SK-N-SH treated with all-trans-retinoic acid at 6 μM for 48 hours (cell line): ENCODE measurements at regions not wholly inside any gene's neighbourhood (a gene's known extent, or its start where the extent isn't known, plus 50 kb on each side); places are given as distances from the start of the nearest gene placed in this dataset.

Experiments used
- ATAC-seq: fragments of 200-7000 bp; cut with Tn5 transposase; 3 replicates; pipeline ENCODE4 v1.9.1; 2020; ENCODE audit warnings: mild to moderate bottlenecking, moderate library complexity
- ARNTL ChIP-seq: fragments of 450-650 bp; formaldehyde crosslinking; IDR thresholded peaks from 2 replicates; pipeline ENCODE4 v1.5.0; 2020; ENCODE audit warnings: low read depth, mild to moderate bottlenecking, moderate library complexity, borderline replicate concordance
- BACH2 ChIP-seq: fragments of 250-450 bp; sonication (Bioruptor Pico); IDR thresholded peaks from 2 replicates; pipeline ENCODE4 v1.9.0; 2021; ENCODE audit warnings: mild to moderate bottlenecking, borderline replicate concordance
- CREB5 ChIP-seq: fragments of 250-450 bp; sonication (Bioruptor Pico); IDR thresholded peaks from 2 replicates; pipeline ENCODE4 v1.5.1; 2020; ENCODE audit warnings: low read depth, mild to moderate bottlenecking, moderate library complexity
- CSDC2 ChIP-seq: fragments of 250-450 bp; sonication (Bioruptor Pico); IDR thresholded peaks from 2 replicates; pipeline ENCODE4 v1.5.0; 2020; ENCODE audit warnings: mild to moderate bottlenecking, moderate library complexity
- ESRRG ChIP-seq: fragments of 250-450 bp; sonication (Bioruptor Pico); IDR thresholded peaks from 2 replicates; pipeline ENCODE4 v1.6.1; 2021; ENCODE audit warnings: mild to moderate bottlenecking
- GLIS3 ChIP-seq: fragments of 250-450 bp; sonication (Bioruptor Pico); IDR thresholded peaks from 2 replicates; pipeline ENCODE4 v1.5.0; 2020; ENCODE audit warnings: mild to moderate bottlenecking, moderate library complexity
- ISL1 ChIP-seq: fragments of 250-450 bp; sonication (Bioruptor Pico); IDR thresholded peaks from 2 replicates; pipeline ENCODE4 v2.1.2; 2022; ENCODE audit warnings: mild to moderate bottlenecking, moderate library complexity
- OSR1 ChIP-seq: fragments of 250-450 bp; sonication (Bioruptor Pico); IDR thresholded peaks from 2 replicates; pipeline ENCODE4 v1.8.0; 2022; ENCODE audit warnings: moderate library complexity, mild to moderate bottlenecking, inconsistent platforms
- POU6F1 ChIP-seq: fragments of 250-450 bp; sonication (Bioruptor Pico); IDR thresholded peaks from 2 replicates; pipeline ENCODE4 v1.8.0; 2021; ENCODE audit warnings: low read depth, mild to moderate bottlenecking, moderate library complexity, borderline replicate concordance
- PPARA ChIP-seq: fragments of 250-450 bp; sonication (Bioruptor Pico); IDR thresholded peaks from 2 replicates; pipeline ENCODE4 v1.5.0; 2020; ENCODE audit warnings: mild to moderate bottlenecking, borderline replicate concordance
- RARB ChIP-seq: fragments of 250-450 bp; sonication (Bioruptor Pico); IDR thresholded peaks from 2 replicates; pipeline ENCODE4 v1.8.0; 2021; ENCODE audit warnings: mild to moderate bottlenecking, moderate library complexity
- SNAI2 ChIP-seq: fragments of 250-450 bp; sonication (Bioruptor Pico); IDR thresholded peaks from 2 replicates; pipeline ENCODE4 v1.5.0; 2020; ENCODE audit warnings: mild to moderate bottlenecking, moderate library complexity
- TCF4 ChIP-seq: fragments of 250-450 bp; sonication (Bioruptor Pico); IDR thresholded peaks from 2 replicates; pipeline ENCODE4 v1.8.0; 2021; ENCODE audit warnings: mild to moderate bottlenecking, moderate library complexity, borderline replicate concordance
- TOX ChIP-seq: fragments of 250-450 bp; sonication (Bioruptor Pico); IDR thresholded peaks from 2 replicates; pipeline ENCODE4 v1.8.0; 2021; ENCODE audit warnings: mild to moderate bottlenecking, moderate library complexity, borderline replicate concordance
- TSHZ2 ChIP-seq: fragments of 250-450 bp; sonication (Bioruptor Pico); IDR thresholded peaks from 2 replicates; pipeline ENCODE4 v1.5.0; 2020; ENCODE audit warnings: mild to moderate bottlenecking, moderate library complexity
- ZC3H10 ChIP-seq: fragments of 250-450 bp; sonication (Bioruptor Pico); IDR thresholded peaks from 2 replicates; pipeline ENCODE4 v1.5.1; 2021; ENCODE audit warnings: mild to moderate bottlenecking, moderate library complexity
- ZFP3 ChIP-seq: fragments of 250-450 bp; sonication (Bioruptor Pico); IDR thresholded peaks from 2 replicates; pipeline ENCODE4 v1.5.0; 2020; ENCODE audit warnings: mild to moderate bottlenecking, moderate library complexity
- ZNF565 ChIP-seq: fragments of 450-650 bp; formaldehyde crosslinking; conservative IDR thresholded peaks from 2 replicates; pipeline ENCODE4 v1.5.0; 2020; ENCODE audit warnings: low read depth, mild to moderate bottlenecking, moderate library complexity
- ZNF70 ChIP-seq: fragments of 450-650 bp; formaldehyde crosslinking; IDR thresholded peaks from 2 replicates; pipeline ENCODE4 v1.5.0; 2020; ENCODE audit warnings: mild to moderate bottlenecking, moderate library complexity
- ZNF8 ChIP-seq: fragments of 450-650 bp; formaldehyde crosslinking; IDR thresholded peaks from 2 replicates; pipeline ENCODE4 v1.5.0; 2020; ENCODE audit warnings: mild to moderate bottlenecking, moderate library complexity
- TF ChIP-seq, protein P1 (sequence below): fragments of 250-450 bp; sonication (Bioruptor Pico); IDR thresholded peaks from 2 replicates; pipeline ENCODE4 v1.8.0; 2020; ENCODE audit warnings: mild to moderate bottlenecking, moderate library complexity, borderline replicate concordance
- TF ChIP-seq, protein P2 (sequence below): fragments of 250-450 bp; sonication (Bioruptor Pico); IDR thresholded peaks from 2 replicates; pipeline ENCODE4 v1.5.1; 2021; ENCODE audit warnings: mild to moderate bottlenecking, moderate library complexity

- no peak for ATAC-seq
- TF ChIP-seq TOX (CRISPR knock-in tag) (no peak), BACH2 (CRISPR knock-in tag) (no peak), ZC3H10 (no peak), ZNF8 (no peak), ZNF70 (CRISPR knock-in tag) (no peak), ZNF565 (no peak), POU6F1 (CRISPR knock-in tag) (no peak), PPARA (CRISPR knock-in tag) (no peak), OSR1 (CRISPR knock-in tag) (no peak), ARNTL (CRISPR knock-in tag) (no peak), CSDC2 (no peak)
- TF ChIP-seq, protein P1, sequence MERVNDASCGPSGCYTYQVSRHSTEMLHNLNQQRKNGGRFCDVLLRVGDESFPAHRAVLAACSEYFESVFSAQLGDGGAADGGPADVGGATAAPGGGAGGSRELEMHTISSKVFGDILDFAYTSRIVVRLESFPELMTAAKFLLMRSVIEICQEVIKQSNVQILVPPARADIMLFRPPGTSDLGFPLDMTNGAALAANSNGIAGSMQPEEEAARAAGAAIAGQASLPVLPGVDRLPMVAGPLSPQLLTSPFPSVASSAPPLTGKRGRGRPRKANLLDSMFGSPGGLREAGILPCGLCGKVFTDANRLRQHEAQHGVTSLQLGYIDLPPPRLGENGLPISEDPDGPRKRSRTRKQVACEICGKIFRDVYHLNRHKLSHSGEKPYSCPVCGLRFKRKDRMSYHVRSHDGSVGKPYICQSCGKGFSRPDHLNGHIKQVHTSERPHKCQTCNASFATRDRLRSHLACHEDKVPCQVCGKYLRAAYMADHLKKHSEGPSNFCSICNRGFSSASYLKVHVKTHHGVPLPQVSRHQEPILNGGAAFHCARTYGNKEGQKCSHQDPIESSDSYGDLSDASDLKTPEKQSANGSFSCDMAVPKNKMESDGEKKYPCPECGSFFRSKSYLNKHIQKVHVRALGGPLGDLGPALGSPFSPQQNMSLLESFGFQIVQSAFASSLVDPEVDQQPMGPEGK (CRISPR knock-in tag), result no peak
- TF ChIP-seq, protein P2, sequence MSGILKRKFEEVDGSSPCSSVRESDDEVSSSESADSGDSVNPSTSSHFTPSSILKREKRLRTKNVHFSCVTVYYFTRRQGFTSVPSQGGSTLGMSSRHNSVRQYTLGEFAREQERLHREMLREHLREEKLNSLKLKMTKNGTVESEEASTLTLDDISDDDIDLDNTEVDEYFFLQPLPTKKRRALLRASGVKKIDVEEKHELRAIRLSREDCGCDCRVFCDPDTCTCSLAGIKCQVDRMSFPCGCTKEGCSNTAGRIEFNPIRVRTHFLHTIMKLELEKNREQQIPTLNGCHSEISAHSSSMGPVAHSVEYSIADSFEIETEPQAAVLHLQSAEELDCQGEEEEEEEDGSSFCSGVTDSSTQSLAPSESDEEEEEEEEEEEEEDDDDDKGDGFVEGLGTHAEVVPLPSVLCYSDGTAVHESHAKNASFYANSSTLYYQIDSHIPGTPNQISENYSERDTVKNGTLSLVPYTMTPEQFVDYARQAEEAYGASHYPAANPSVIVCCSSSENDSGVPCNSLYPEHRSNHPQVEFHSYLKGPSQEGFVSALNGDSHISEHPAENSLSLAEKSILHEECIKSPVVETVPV (CRISPR knock-in tag), result no peak
These were observed 62.3 kb downstream of the FOXI1 start for GRCh38 chr5:170168002-170168401.

DNA sequence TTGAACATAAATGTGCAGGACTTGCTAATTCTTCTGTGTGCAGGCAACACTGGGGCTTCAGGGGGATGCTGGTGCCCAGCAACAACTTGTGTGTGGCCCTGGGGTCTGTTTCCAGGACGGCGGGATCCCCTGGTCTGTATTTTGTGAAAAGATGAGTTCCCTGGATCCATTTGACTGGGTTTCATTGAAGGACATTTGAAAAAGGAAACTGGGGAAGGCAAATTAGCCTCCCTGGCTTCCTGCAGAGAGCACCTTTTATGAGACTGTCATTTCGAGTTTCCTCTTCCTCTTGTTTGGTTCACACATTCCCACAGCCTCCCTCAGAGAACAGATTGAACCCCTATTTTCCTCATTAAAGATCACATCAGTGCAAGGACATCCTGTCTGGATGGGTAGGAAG is 63.1 kb downstream of the FOXI1 start:
- ATAC-seq, result no peak
- no peak for TF ChIP-seq PPARA (CRISPR knock-in tag)
- TF ChIP-seq ZNF70 (CRISPR knock-in tag), result no peak
- no peak for TF ChIP-seq TCF4
- TF ChIP-seq, protein P2 (CRISPR knock-in tag), result no peak
- no peak for TF ChIP-seq SNAI2
- no peak for TF ChIP-seq POU6F1 (CRISPR knock-in tag)
- no peak for TF ChIP-seq GLIS3
- TF ChIP-seq ISL1 (CRISPR knock-in tag), result no peak

GRCh38 chr5:170169996-170170395 is 62.8 kb upstream of the C5orf58 start:
- TF ChIP-seq, protein P1 (CRISPR knock-in tag), result no peak
- no peak for TF ChIP-seq TCF4
- TF ChIP-seq, all 23 proteins: peak for 0
- ATAC-seq, result no peak

DNA sequence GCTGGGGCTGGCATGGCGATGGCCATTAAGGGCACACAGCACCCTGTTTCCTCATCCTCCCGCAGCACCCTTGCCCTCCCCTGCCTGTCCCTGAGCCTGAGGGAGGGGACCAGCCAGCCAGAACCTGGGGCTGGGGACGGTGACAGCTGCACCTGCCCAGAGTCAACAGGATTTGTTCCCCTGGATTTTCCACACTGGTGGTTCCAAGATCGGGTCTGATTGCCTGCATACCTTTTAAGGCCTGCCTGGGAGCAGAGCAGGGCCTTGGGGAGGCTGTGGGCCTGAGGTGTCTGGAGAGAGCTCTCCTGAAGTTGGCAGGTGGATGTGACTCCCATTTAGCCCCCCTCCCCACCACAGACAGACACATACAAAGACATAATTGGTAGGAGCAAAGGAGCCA is 61.0 kb upstream of the C5orf58 start:
- no peak for ATAC-seq
- TF ChIP-seq SNAI2 (no peak), TSHZ2 (no peak), BACH2 (CRISPR knock-in tag) (no peak), ISL1 (CRISPR knock-in tag) (no peak), ZNF8 (no peak), ZFP3 (CRISPR knock-in tag) (no peak), OSR1 (CRISPR knock-in tag) (no peak), GLIS3 (no peak), ZNF565 (no peak), PPARA (CRISPR knock-in tag) (no peak), TCF4 (no peak), CREB5 (no peak), ESRRG (CRISPR knock-in tag) (no peak), RARB (CRISPR knock-in tag) (no peak), ZNF70 (CRISPR knock-in tag) (no peak)
